Daoy (cell line): ENCODE measurements at regions not wholly inside any gene's neighbourhood (a gene's known extent, or its start where the extent isn't known, plus 50 kb on each side); places are given as distances from the start of the nearest gene placed in this dataset.
A peak's percentile ranks its signal among the peaks of the same experiment; 100 is the strongest.
"Not testable (repeated sequence)": the region's sequence is repeated elsewhere in the genome, so short reads cannot be mapped to it uniquely, and the experiment has no call there.

Experiments
- DNase-seq: peaks from one replicate; pipeline ENCODE4 v3.0.0-alpha.2; 2015; ENCODE audit warnings: low read depth

GRCh38 chr1:172918478-172918877 is 132.3 kb downstream of the TNFSF18 start:
- no peak for DNase-seq

- no peak for DNase-seq
Measured at GRCh38 chr1:172926070-172926469, 124.7 kb downstream of the TNFSF18 start.

GRCh38 chr1:172928412-172928811 is 122.3 kb downstream of the TNFSF18 start:
- no peak for DNase-seq

- DNase-seq: no peak
Measured at GRCh38 chr1:172929006-172929405, 121.7 kb downstream of the TNFSF18 start.

- no peak for DNase-seq
Measured at GRCh38 chr1:172930142-172930541, 120.6 kb downstream of the TNFSF18 start.

- DNase-seq: no peak
Measured at GRCh38 chr1:172931340-172931739, 119.4 kb downstream of the TNFSF18 start.

- no peak for DNase-seq
Measured at GRCh38 chr1:172931761-172932160, 119.0 kb downstream of the TNFSF18 start.

GRCh38 chr1:172932981-172933380 is 117.8 kb downstream of the TNFSF18 start:
- no peak for DNase-seq

GRCh38 chr1:172934417-172934762 is 116.4 kb downstream of the TNFSF18 start:
- DNase-seq: no peak

- no peak for DNase-seq
Measured at GRCh38 chr1:172935062-172935592, 115.6 kb downstream of the TNFSF18 start.

GRCh38 chr1:172936088-172936645 is 114.6 kb downstream of the TNFSF18 start:
- DNase-seq: no peak

GRCh38 chr1:172938681-172939080 is 112.1 kb downstream of the TNFSF18 start:
- no peak for DNase-seq

- DNase-seq: no peak
Measured at GRCh38 chr1:172939475-172939874, 111.3 kb downstream of the TNFSF18 start.

GRCh38 chr1:172940174-172940855 is 110.4 kb downstream of the TNFSF18 start:
- no peak for DNase-seq

GRCh38 chr1:172941471-172941870 is 109.3 kb downstream of the TNFSF18 start:
- DNase-seq: no peak

GRCh38 chr1:172941945-172942344 is 108.8 kb downstream of the TNFSF18 start:
- DNase-seq: no peak

GRCh38 chr1:172943138-172943537 is 107.6 kb downstream of the TNFSF18 start:
- not testable (repeated sequence) for DNase-seq

- DNase-seq: no peak
Measured at GRCh38 chr1:172944931-172945330, 105.8 kb downstream of the TNFSF18 start.

GRCh38 chr1:172946814-172947507 is 103.8 kb downstream of the TNFSF18 start:
- DNase-seq: peak; percentile 25

- peak; percentile 91 for DNase-seq
Measured at GRCh38 chr1:172948457-172948856, 102.3 kb downstream of the TNFSF18 start.

GRCh38 chr1:172949096-172949495 is 101.6 kb downstream of the TNFSF18 start:
- no peak for DNase-seq

- DNase-seq: no peak
Measured at GRCh38 chr1:172950528-172950927, 100.2 kb downstream of the TNFSF18 start.
